Stimulated activated CD8-positive, alpha-beta memory T cell treated with anti-CD3 and anti-CD28 coated beads, Interleukin-7, amount 100 ng/mL, for 48 hours (primary cell): ENCODE measurements at regions not wholly inside any gene's neighbourhood (a gene's known extent, or its start where the extent isn't known, plus 50 kb on each side); places are given as distances from the start of the nearest gene placed in this dataset.

ENCODE experiments used
- DNase-seq, 2 donors: peaks; one replicate each; pipeline ENCODE4 v3.0.0-alpha.2; 2020; ENCODE audit warnings: low read depth in 1 of 2; ENCODE audit errors: extremely low read depth in 1 of 2

GRCh38 chr14:84750284-84750683 lies 779.7 kb upstream of the FLRT2 start:
- no peak for DNase-seq

- no peak for DNase-seq
Measured at GRCh38 chr14:84750763-84751554, 779.0 kb upstream of the FLRT2 start.

GRCh38 chr14:84751745-84752144 lies 778.2 kb upstream of the FLRT2 start:
- no peak for DNase-seq

GRCh38 chr14:84760489-84761126 lies 769.3 kb upstream of the FLRT2 start:
- no peak for DNase-seq

- no peak for DNase-seq
Measured at GRCh38 chr14:84767434-84767833, 762.5 kb upstream of the FLRT2 start.

GRCh38 chr14:84770030-84770429 lies 759.9 kb upstream of the FLRT2 start:
- DNase-seq: no peak

GRCh38 chr14:84777356-84777755 lies 752.6 kb upstream of the FLRT2 start:
- no peak for DNase-seq

- no peak for DNase-seq
Measured at GRCh38 chr14:84782902-84783301, 747.0 kb upstream of the FLRT2 start.

- no peak for DNase-seq
Measured at GRCh38 chr14:84783511-84783910, 746.4 kb upstream of the FLRT2 start.

- DNase-seq: no peak
Measured at GRCh38 chr14:84785996-84786395, 743.9 kb upstream of the FLRT2 start.

GRCh38 chr14:84789012-84789411 lies 740.9 kb upstream of the FLRT2 start:
- DNase-seq: no peak

- no peak for DNase-seq
Measured at GRCh38 chr14:84792722-84793410, 737.1 kb upstream of the FLRT2 start.

GRCh38 chr14:84797326-84797725 lies 732.6 kb upstream of the FLRT2 start:
- no peak for DNase-seq

- no peak for DNase-seq
Measured at GRCh38 chr14:84804468-84804867, 725.5 kb upstream of the FLRT2 start.

- no peak for DNase-seq
Measured at GRCh38 chr14:84804895-84805294, 725.0 kb upstream of the FLRT2 start.

GRCh38 chr14:84806181-84806580 lies 723.8 kb upstream of the FLRT2 start:
- no peak for DNase-seq

- no peak for DNase-seq
Measured at GRCh38 chr14:84806622-84807021, 723.3 kb upstream of the FLRT2 start.

GRCh38 chr14:84807673-84808072 lies 722.3 kb upstream of the FLRT2 start:
- DNase-seq: no peak

- DNase-seq: no peak
Measured at GRCh38 chr14:84809158-84809557, 720.8 kb upstream of the FLRT2 start.

GRCh38 chr14:84814391-84814790 lies 715.6 kb upstream of the FLRT2 start:
- no peak for DNase-seq

GRCh38 chr14:84819528-84819927 lies 710.4 kb upstream of the FLRT2 start:
- no peak for DNase-seq
